ENCODE measurements at regions not wholly inside any gene's neighbourhood (a gene's known extent, or its start where the extent isn't known, plus 50 kb on each side); places are given as distances from the start of the nearest gene placed in this dataset.

GRCh38 chr16:73400951-73401350 lies 353.0 kb upstream of the ZFHX3 start (continued):
- TF ChIP-seq PKNOX1 (IDR thresholded peaks at IDR 0.05) (no peak), TCF7 (IDR thresholded peaks at IDR 0.05; ENCODE audit: borderline replicate concordance) (no peak), KLF5 (IDR thresholded peaks at IDR 0.05; ENCODE audit: partially characterized antibody) (no peak), DPF2 (IDR thresholded peaks at IDR 0.05) (no peak)

GRCh38 chr16:73399997-73400396 lies 352.1 kb upstream of the ZFHX3 start:
- Histone ChIP-seq H2AFZ (ENCODE audit: control insufficient read depth, low read depth, low read length) (no peak overlapping the region), H3K4me2 (ENCODE audit: control insufficient read depth, insufficient read depth) (no peak overlapping the region), H3K4me1 (ENCODE audit: control insufficient read depth, insufficient read depth, low read length) (no peaks in the 10 kb centered on the region), H3K9ac (ENCODE audit: control insufficient read depth, insufficient read depth, low read length) (no peak overlapping the region), H3K9me3 (replicated peaks; ENCODE audit: control insufficient read depth, insufficient read depth, low read length) (no peaks in the 10 kb centered on the region), H3K27ac (ENCODE audit: control insufficient read depth, insufficient read depth) (no peak overlapping the region), H4K20me1 (ENCODE audit: control insufficient read depth, insufficient read depth) (no peaks in the 10 kb centered on the region), H3K4me3 (no peak overlapping the region), H3K36me3 (ENCODE audit: control insufficient read depth in 2 of 2, insufficient read depth in 2 of 2, low read length in 1 of 2) (no peaks in the 10 kb centered on the region), H3K79me2 (ENCODE audit: control insufficient read depth, insufficient read depth, low read length) (no peaks in the 10 kb centered on the region), H3K27me3 (replicated peaks in 1 of 2; ENCODE audit: control insufficient read depth in 2 of 2, insufficient read depth in 2 of 2, low read length in 1 of 2) (no peaks in the 10 kb centered on the region)
- ChIA-PET RAD21 (ENCODE audit: unreplicated experiment) (interaction anchor here (0.6 to 0.7 kb wide), 2 partner anchors 405 to 828 kb away, joined by 3 read pairs; no protein-coding TSS in a partner anchor), SMC1A (ENCODE audit: uncharacterized antibody, unreplicated experiment) (no interaction called here), CTCF (no interaction called here), POLR2A (no interaction called here)
- intact Hi-C loops (cut with micrococcal nuclease; ENCODE audit: unreplicated experiment) (no loop called here), in situ Hi-C loops (cut with MboI) (no loop called here)
- no peak for FAIRE-seq
- no peak for DNase-seq (ENCODE audit: low read depth, low spot score)
- ATAC-seq = no peak
- BruUV-seq (replicated peaks) = no TSS peak
- 40% methylated on average over 5 of the region's 5 CpGs for whole genome bisulfite sequencing (ENCODE audit: insufficient coverage, insufficient replicate concordance, low lambda C conversion rate, missing lambda C conversion rate)
- TF ChIP-seq TCF3 (IDR thresholded peaks at IDR 0.05; ENCODE audit: borderline replicate concordance, insufficient read depth, low read depth, low read length) (no peak), CBX3 (IDR thresholded peaks at IDR 0.05; ENCODE audit: borderline replicate concordance, low read depth) (no peak), IRF4 (IDR thresholded peaks at IDR 0.05; ENCODE audit: low read depth, low read length) (no peak), SUZ12 (IDR thresholded peaks at IDR 0.05; ENCODE audit: unreplicated experiment) (no peak), POLR2AphosphoS5 (IDR thresholded peaks at IDR 0.05; ENCODE audit: low read length) (no peak), ZNF384 (IDR thresholded peaks at IDR 0.05; ENCODE audit: borderline replicate concordance, low read depth, low read length) (no peak), USF2 (IDR thresholded peaks at IDR 0.05; ENCODE audit: borderline replicate concordance, low read depth, low read length) (no peak), GABPA (IDR thresholded peaks at IDR 0.05; ENCODE audit: low read depth) (no peak), MYB (IDR thresholded peaks at IDR 0.05; ENCODE audit: borderline replicate concordance, low read depth, low read length) (no peak), JUNB (IDR thresholded peaks at IDR 0.05) (no peak), MLLT1 (IDR thresholded peaks at IDR 0.05) (no peak), SPI1 (IDR thresholded peaks at IDR 0.05; ENCODE audit: borderline replicate concordance, insufficient read depth, low read depth, low read length) (no peak), RAD21 (IDR thresholded peaks at IDR 0.05; ENCODE audit: insufficient read depth, low read depth, low read length) (no peak)
- TF ChIP-seq, protein P1, sequence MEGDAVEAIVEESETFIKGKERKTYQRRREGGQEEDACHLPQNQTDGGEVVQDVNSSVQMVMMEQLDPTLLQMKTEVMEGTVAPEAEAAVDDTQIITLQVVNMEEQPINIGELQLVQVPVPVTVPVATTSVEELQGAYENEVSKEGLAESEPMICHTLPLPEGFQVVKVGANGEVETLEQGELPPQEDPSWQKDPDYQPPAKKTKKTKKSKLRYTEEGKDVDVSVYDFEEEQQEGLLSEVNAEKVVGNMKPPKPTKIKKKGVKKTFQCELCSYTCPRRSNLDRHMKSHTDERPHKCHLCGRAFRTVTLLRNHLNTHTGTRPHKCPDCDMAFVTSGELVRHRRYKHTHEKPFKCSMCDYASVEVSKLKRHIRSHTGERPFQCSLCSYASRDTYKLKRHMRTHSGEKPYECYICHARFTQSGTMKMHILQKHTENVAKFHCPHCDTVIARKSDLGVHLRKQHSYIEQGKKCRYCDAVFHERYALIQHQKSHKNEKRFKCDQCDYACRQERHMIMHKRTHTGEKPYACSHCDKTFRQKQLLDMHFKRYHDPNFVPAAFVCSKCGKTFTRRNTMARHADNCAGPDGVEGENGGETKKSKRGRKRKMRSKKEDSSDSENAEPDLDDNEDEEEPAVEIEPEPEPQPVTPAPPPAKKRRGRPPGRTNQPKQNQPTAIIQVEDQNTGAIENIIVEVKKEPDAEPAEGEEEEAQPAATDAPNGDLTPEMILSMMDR (IDR thresholded peaks at IDR 0.05 in 2 of 3, conservative IDR thresholded peaks at IDR 0.05 in 1 of 3; ENCODE audit: control insufficient read depth in 2 of 3, extremely low read depth in 1 of 3, insufficient read depth in 1 of 3, low read depth in 3 of 3, low read length in 3 of 3) = no peak
- TF ChIP-seq, protein P2, sequence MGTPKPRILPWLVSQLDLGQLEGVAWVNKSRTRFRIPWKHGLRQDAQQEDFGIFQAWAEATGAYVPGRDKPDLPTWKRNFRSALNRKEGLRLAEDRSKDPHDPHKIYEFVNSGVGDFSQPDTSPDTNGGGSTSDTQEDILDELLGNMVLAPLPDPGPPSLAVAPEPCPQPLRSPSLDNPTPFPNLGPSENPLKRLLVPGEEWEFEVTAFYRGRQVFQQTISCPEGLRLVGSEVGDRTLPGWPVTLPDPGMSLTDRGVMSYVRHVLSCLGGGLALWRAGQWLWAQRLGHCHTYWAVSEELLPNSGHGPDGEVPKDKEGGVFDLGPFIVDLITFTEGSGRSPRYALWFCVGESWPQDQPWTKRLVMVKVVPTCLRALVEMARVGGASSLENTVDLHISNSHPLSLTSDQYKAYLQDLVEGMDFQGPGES (IDR thresholded peaks at IDR 0.05) = no peak
